ENCODE measurements at regions not wholly inside any gene's neighbourhood (a gene's known extent, or its start where the extent isn't known, plus 50 kb on each side); places are given as distances from the start of the nearest gene placed in this dataset.

DNA sequence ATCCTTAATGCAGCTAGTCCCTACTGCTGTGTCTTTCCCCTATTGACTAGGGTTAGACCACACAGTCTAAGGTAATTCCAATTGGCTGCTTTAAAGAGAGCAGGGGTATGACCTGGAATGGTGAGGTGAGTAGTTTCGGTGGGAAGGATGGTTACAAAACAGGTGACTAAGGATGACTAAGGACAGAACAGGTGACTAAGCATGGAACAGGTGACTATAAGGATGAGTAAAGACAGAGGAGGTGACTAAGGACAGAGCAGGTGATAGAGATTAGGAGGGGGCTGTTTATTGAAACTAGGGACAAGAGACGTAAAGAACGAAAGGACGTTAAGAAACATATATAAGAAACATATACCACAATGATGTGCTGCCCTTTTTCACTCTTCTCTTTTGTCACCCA lies 145.1 kb upstream of the TMEM106B start:
- Histone ChIP-seq H3K4me1 (ENCODE audit: control insufficient read depth, insufficient read depth, low read length) (no peaks in the 10 kb centered on the region), H3K9me3 (ENCODE audit: control insufficient read depth in 2 of 2, low read length in 2 of 2) (no peaks in the 10 kb centered on the region), H3K36me3 (ENCODE audit: control insufficient read depth in 2 of 2, insufficient read depth in 2 of 2, low read length in 2 of 2) (no peaks in the 10 kb centered on the region), H3K27me3 (ENCODE audit: control insufficient read depth in 1 of 2, insufficient read depth in 2 of 2, low read length in 2 of 2) (no peaks in the 10 kb centered on the region), H3K27ac (ENCODE audit: low read length) (no peak overlapping the region), H3K9ac (ENCODE audit: low read length in 2 of 2) (no peak overlapping the region), H3K4me3 (ENCODE audit: low read length in 2 of 2) (no peak overlapping the region)

GRCh38 chr7:12066521-12066920 lies 144.6 kb upstream of the TMEM106B start:
- Histone ChIP-seq H3K27ac (ENCODE audit: low read length) (no peak overlapping the region), H3K9me3 (ENCODE audit: control insufficient read depth in 2 of 2, low read length in 2 of 2) (no peaks in the 10 kb centered on the region), H3K4me1 (ENCODE audit: control insufficient read depth, insufficient read depth, low read length) (no peaks in the 10 kb centered on the region), H3K36me3 (ENCODE audit: control insufficient read depth in 2 of 2, insufficient read depth in 2 of 2, low read length in 2 of 2) (no peaks in the 10 kb centered on the region), H3K9ac (ENCODE audit: low read length in 2 of 2) (no peak overlapping the region), H3K27me3 (ENCODE audit: control insufficient read depth in 1 of 2, insufficient read depth in 2 of 2, low read length in 2 of 2) (no peaks in the 10 kb centered on the region), H3K4me3 (ENCODE audit: low read length in 2 of 2) (no peak overlapping the region)

GRCh38 chr7:12067156-12067831 lies 143.8 kb upstream of the TMEM106B start:
- no peaks in the 10 kb centered on the region for H3K27me3 ChIP-seq (ENCODE audit: control insufficient read depth in 1 of 2, insufficient read depth in 2 of 2, low read length in 2 of 2)
- no peaks in the 10 kb centered on the region for H3K4me1 ChIP-seq (ENCODE audit: control insufficient read depth, insufficient read depth, low read length)
- no peaks in the 10 kb centered on the region for H3K9me3 ChIP-seq (ENCODE audit: control insufficient read depth in 2 of 2, low read length in 2 of 2)
- no peaks in the 10 kb centered on the region for H3K36me3 ChIP-seq (ENCODE audit: control insufficient read depth in 2 of 2, insufficient read depth in 2 of 2, low read length in 2 of 2)
- no peak overlapping the region for H3K9ac ChIP-seq (ENCODE audit: low read length in 2 of 2)
- H3K27ac ChIP-seq (ENCODE audit: low read length) = no peak overlapping the region
- no peak overlapping the region for H3K4me3 ChIP-seq (ENCODE audit: low read length in 2 of 2)

DNA sequence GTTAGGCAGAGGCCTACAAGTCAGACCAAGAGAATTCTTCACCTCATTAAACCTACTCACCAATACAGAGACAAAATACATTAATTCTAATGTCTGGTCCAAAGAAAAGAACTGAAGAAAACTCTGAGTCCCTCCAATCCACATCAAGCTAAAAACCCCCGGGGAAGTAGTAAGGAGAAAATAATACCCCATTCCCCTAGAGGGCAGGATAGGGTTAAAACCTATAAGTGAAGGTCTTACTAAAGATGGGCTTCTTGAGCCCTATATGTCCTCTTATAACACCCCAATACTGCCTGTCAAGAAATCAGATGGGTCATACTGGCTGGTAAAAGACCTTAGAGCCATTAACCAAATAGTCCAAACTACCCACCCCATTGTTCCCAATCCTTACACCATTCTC lies 141.3 kb upstream of the TMEM106B start:
- H3K9me3 ChIP-seq (ENCODE audit: control insufficient read depth in 2 of 2, low read length in 2 of 2) = no peaks in the 10 kb centered on the region
- no peak overlapping the region for H3K9ac ChIP-seq (ENCODE audit: low read length in 2 of 2)
- H3K4me1 ChIP-seq (ENCODE audit: control insufficient read depth, insufficient read depth, low read length) = no peaks in the 10 kb centered on the region
- H3K36me3 ChIP-seq (ENCODE audit: control insufficient read depth in 2 of 2, insufficient read depth in 2 of 2, low read length in 2 of 2) = no peaks in the 10 kb centered on the region
- no peak overlapping the region for H3K4me3 ChIP-seq (ENCODE audit: low read length in 2 of 2)
- no peak overlapping the region for H3K27ac ChIP-seq (ENCODE audit: low read length)
- H3K27me3 ChIP-seq (ENCODE audit: control insufficient read depth in 1 of 2, insufficient read depth in 2 of 2, low read length in 2 of 2) = no peaks in the 10 kb centered on the region

DNA sequence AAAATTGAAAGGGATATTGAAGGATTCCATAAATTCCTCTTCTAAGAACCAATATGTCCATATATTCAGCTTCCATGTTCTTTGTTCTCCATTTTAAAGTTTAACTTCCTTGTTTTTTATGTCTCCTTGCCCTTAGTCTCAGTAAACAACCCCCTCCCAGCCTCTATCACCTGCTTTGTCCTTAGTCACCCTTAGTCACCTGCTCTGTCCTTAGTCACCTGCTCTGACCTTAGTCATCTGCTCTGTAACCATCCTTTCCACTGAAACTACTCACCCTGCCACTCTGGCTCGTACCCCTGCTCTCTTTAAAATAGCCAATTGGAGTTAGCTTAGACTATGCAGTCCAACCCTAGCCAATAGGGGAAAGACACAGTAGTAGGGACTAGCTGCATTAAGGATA lies 136.2 kb upstream of the TMEM106B start:
- Histone ChIP-seq H3K27ac (ENCODE audit: low read length) (no peak overlapping the region), H3K4me1 (ENCODE audit: control insufficient read depth, insufficient read depth, low read length) (no peaks in the 10 kb centered on the region), H3K9me3 (ENCODE audit: control insufficient read depth in 2 of 2, low read length in 2 of 2) (peaks cover 2 to 3% of the 10 kb centered on the region in 2 donors), H3K36me3 (ENCODE audit: control insufficient read depth in 2 of 2, insufficient read depth in 2 of 2, low read length in 2 of 2) (no peaks in the 10 kb centered on the region), H3K9ac (ENCODE audit: low read length in 2 of 2) (no peak overlapping the region), H3K27me3 (ENCODE audit: control insufficient read depth in 1 of 2, insufficient read depth in 2 of 2, low read length in 2 of 2) (no peaks in the 10 kb centered on the region), H3K4me3 (ENCODE audit: low read length in 2 of 2) (no peak overlapping the region)

GRCh38 chr7:12080006-12080405 lies 131.1 kb upstream of the TMEM106B start:
- Histone ChIP-seq H3K9me3 (ENCODE audit: control insufficient read depth in 2 of 2, low read length in 2 of 2) (peaks cover 2 to 3% of the 10 kb centered on the region in 2 donors), H3K4me3 (ENCODE audit: low read length in 2 of 2) (no peak overlapping the region), H3K27ac (ENCODE audit: low read length) (no peak overlapping the region), H3K36me3 (ENCODE audit: control insufficient read depth in 2 of 2, insufficient read depth in 2 of 2, low read length in 2 of 2) (no peaks in the 10 kb centered on the region), H3K9ac (ENCODE audit: low read length in 2 of 2) (no peak overlapping the region), H3K4me1 (ENCODE audit: control insufficient read depth, insufficient read depth, low read length) (no peaks in the 10 kb centered on the region), H3K27me3 (ENCODE audit: control insufficient read depth in 1 of 2, insufficient read depth in 2 of 2, low read length in 2 of 2) (no peaks in the 10 kb centered on the region)

- H3K4me3 ChIP-seq (ENCODE audit: low read length in 2 of 2) = no peak overlapping the region
- H3K9ac ChIP-seq (ENCODE audit: low read length in 2 of 2) = no peak overlapping the region
- no peaks in the 10 kb centered on the region for H3K4me1 ChIP-seq (ENCODE audit: control insufficient read depth, insufficient read depth, low read length)
- no peak overlapping the region for H3K27ac ChIP-seq (ENCODE audit: low read length)
- H3K9me3 ChIP-seq (ENCODE audit: control insufficient read depth in 2 of 2, low read length in 2 of 2) = no peaks in the 10 kb centered on the region
- no peaks in the 10 kb centered on the region for H3K36me3 ChIP-seq (ENCODE audit: control insufficient read depth in 2 of 2, insufficient read depth in 2 of 2, low read length in 2 of 2)
- H3K27me3 ChIP-seq (ENCODE audit: control insufficient read depth in 1 of 2, insufficient read depth in 2 of 2, low read length in 2 of 2) = no peaks in the 10 kb centered on the region
Measured at GRCh38 chr7:12085516-12085915, 125.6 kb upstream of the TMEM106B start.

- Histone ChIP-seq H3K36me3 (ENCODE audit: control insufficient read depth in 2 of 2, insufficient read depth in 2 of 2, low read length in 2 of 2) (no peaks in the 10 kb centered on the region), H3K27ac (ENCODE audit: low read length) (no peak overlapping the region), H3K4me3 (ENCODE audit: low read length in 2 of 2) (no peak overlapping the region), H3K4me1 (ENCODE audit: control insufficient read depth, insufficient read depth, low read length) (no peaks in the 10 kb centered on the region), H3K9ac (ENCODE audit: low read length in 2 of 2) (no peak overlapping the region), H3K27me3 (ENCODE audit: control insufficient read depth in 1 of 2, insufficient read depth in 2 of 2, low read length in 2 of 2) (no peaks in the 10 kb centered on the region), H3K9me3 (ENCODE audit: control insufficient read depth in 2 of 2, low read length in 2 of 2) (no peaks in the 10 kb centered on the region)
Measured at GRCh38 chr7:12089951-12090756, 120.9 kb upstream of the TMEM106B start.

DNA sequence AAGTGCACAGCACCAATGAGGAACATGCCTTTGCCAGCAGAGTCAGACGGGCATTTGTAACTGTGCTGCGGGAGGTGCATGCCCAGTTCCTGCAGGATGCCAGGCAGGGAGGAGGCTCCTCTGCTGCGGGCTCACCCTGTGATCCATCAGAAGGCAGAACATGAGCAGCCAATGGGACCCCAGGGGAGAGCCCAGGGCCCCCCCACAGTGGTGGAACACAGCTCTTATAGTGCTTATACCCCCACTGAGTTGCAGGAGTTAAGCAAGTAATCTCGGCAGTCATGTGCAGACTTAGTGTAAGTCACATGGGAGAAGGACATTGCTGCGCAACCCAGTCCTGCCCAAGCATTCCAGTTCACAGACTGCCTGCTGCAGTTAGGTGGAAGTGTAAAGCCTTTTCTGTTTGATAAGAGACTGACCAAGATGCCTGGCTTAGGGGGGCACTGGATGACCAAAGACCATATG lies 120.3 kb upstream of the TMEM106B start:
- Histone ChIP-seq H3K36me3 (ENCODE audit: control insufficient read depth in 2 of 2, insufficient read depth in 2 of 2, low read length in 2 of 2) (no peaks in the 10 kb centered on the region), H3K4me1 (ENCODE audit: control insufficient read depth, insufficient read depth, low read length) (no peaks in the 10 kb centered on the region), H3K4me3 (ENCODE audit: low read length in 2 of 2) (no peak overlapping the region), H3K27me3 (ENCODE audit: control insufficient read depth in 1 of 2, insufficient read depth in 2 of 2, low read length in 2 of 2) (no peaks in the 10 kb centered on the region), H3K9me3 (ENCODE audit: control insufficient read depth in 2 of 2, low read length in 2 of 2) (no peaks in the 10 kb centered on the region), H3K27ac (ENCODE audit: low read length) (no peak overlapping the region), H3K9ac (ENCODE audit: low read length in 2 of 2) (no peak overlapping the region)

- H3K27ac ChIP-seq (ENCODE audit: low read length) = no peak overlapping the region
- H3K36me3 ChIP-seq (ENCODE audit: control insufficient read depth in 2 of 2, insufficient read depth in 2 of 2, low read length in 2 of 2) = no peaks in the 10 kb centered on the region
- H3K27me3 ChIP-seq (ENCODE audit: control insufficient read depth in 1 of 2, insufficient read depth in 2 of 2, low read length in 2 of 2) = no peaks in the 10 kb centered on the region
- no peaks in the 10 kb centered on the region for H3K9me3 ChIP-seq (ENCODE audit: control insufficient read depth in 2 of 2, low read length in 2 of 2)
- H3K9ac ChIP-seq (ENCODE audit: low read length in 2 of 2) = no peak overlapping the region
- no peaks in the 10 kb centered on the region for H3K4me1 ChIP-seq (ENCODE audit: control insufficient read depth, insufficient read depth, low read length)
- no peak overlapping the region for H3K4me3 ChIP-seq (ENCODE audit: low read length in 2 of 2)
Measured at GRCh38 chr7:12091231-12091630, 119.9 kb upstream of the TMEM106B start.
